RWPE2 (cell line): ENCODE measurements at regions not wholly inside any gene's neighbourhood (a gene's known extent, or its start where the extent isn't known, plus 50 kb on each side); places are given as distances from the start of the nearest gene placed in this dataset.
"Not testable (repeated sequence)": the region's sequence is repeated elsewhere in the genome, so short reads cannot be mapped to it uniquely, and the experiment has no call there.

Experiments used
- ATAC-seq: fragments of 200-7000 bp; cut with Tn5 transposase; 3 replicates; pipeline ENCODE4 v1.9.1; 2021; ENCODE audit warnings: low read depth
- DNase-seq: peaks from one replicate; pipeline ENCODE4 v3.0.0-alpha.2; 2020; ENCODE audit warnings: low spot score
- H3K27ac ChIP-seq: fragments of 450-650 bp; 2 replicates; pipeline ENCODE4 v1.5.1; 2017; ENCODE audit warnings: mild to moderate bottlenecking; ENCODE audit not compliant: poor library complexity, severe bottlenecking
- H3K27me3 ChIP-seq: fragments of 250-450 bp; sonication (Bioruptor Pico); 2 replicates; pipeline ENCODE4 v1.5.1; 2021; ENCODE audit warnings: mild to moderate bottlenecking, moderate library complexity; ENCODE audit not compliant: insufficient read depth, poor library complexity, severe bottlenecking
- H3K36me3 ChIP-seq: fragments of 250-450 bp; sonication (Bioruptor Pico); 2 replicates; pipeline ENCODE4 v1.5.1; 2020; ENCODE audit warnings: low read depth, mild to moderate bottlenecking, moderate library complexity
- H3K4me1 ChIP-seq: fragments of 250-450 bp; sonication (Bioruptor Pico); 2 replicates; pipeline ENCODE4 v1.5.1; 2021; ENCODE audit warnings: mild to moderate bottlenecking, moderate library complexity; ENCODE audit not compliant: insufficient read depth, poor library complexity, severe bottlenecking
- H3K4me3 ChIP-seq: fragments of 250-450 bp; sonication (Bioruptor Pico); 2 replicates; pipeline ENCODE4 v1.5.1; 2021; ENCODE audit warnings: mild to moderate bottlenecking, moderate library complexity; ENCODE audit not compliant: severe bottlenecking
- H3K9me3 ChIP-seq: fragments of 250-450 bp; sonication (Bioruptor Pico); 2 replicates; pipeline ENCODE4 v1.5.1; 2021; ENCODE audit warnings: mild to moderate bottlenecking, moderate library complexity; ENCODE audit not compliant: severe bottlenecking
- TF ChIP-seq, protein P1 (sequence below): fragments of 450-650 bp; IDR thresholded peaks from one replicate; pipeline ENCODE4 v1.5.1; 2017; ENCODE audit warnings: mild to moderate bottlenecking, moderate library complexity; ENCODE audit not compliant: poor library complexity, severe bottlenecking

DNA sequence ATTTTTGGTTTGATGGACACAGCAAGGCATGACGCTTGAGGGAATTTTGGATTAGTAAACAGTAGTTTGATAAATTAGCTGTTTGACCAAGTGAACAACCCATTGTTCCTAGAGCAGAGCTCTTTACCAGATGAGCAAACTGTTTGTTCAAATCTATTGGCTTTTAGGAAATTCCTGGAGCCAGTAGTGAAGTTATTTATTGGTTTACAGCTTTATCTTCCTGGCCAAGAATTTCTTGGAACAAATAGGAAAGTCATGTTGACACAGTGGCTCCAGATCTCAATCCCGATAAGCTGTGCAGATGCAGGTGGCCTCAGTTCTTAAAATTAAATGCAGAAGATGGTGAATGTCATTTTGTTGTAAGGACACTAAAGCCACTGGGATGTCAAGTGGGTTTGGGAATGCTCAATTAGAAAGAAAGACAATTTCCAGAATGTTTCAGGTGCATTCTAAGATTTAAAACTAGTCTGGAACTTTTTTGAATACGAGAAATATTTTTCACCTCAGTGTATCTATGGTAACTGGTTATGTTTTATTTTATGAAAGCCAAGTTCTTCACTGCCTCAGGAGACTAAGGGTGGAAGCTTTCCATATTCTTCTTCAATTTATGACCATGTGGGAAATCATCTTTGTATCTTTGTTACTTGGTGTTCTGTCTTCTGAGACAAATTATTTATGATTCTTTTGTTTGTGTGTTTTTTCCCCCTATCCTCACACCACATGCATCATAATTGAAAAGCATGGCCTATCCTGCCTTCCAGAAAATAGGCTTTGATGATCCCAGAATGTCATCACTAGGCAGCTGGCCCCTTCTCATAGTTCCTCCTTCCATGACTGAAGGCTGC lies 554.5 kb downstream of the STIM2 start:
- ATAC-seq (no peak), DNase-seq (no peak)
- Histone ChIP-seq H3K4me1 (no peaks in the 10 kb centered on the region), H3K9me3 (no peaks in the 10 kb centered on the region), H3K27me3 (no peaks in the 10 kb centered on the region), H3K27ac (no peak overlapping the region), H3K4me3 (no peak overlapping the region), H3K36me3 (no peaks in the 10 kb centered on the region)
- TF ChIP-seq, protein P1, sequence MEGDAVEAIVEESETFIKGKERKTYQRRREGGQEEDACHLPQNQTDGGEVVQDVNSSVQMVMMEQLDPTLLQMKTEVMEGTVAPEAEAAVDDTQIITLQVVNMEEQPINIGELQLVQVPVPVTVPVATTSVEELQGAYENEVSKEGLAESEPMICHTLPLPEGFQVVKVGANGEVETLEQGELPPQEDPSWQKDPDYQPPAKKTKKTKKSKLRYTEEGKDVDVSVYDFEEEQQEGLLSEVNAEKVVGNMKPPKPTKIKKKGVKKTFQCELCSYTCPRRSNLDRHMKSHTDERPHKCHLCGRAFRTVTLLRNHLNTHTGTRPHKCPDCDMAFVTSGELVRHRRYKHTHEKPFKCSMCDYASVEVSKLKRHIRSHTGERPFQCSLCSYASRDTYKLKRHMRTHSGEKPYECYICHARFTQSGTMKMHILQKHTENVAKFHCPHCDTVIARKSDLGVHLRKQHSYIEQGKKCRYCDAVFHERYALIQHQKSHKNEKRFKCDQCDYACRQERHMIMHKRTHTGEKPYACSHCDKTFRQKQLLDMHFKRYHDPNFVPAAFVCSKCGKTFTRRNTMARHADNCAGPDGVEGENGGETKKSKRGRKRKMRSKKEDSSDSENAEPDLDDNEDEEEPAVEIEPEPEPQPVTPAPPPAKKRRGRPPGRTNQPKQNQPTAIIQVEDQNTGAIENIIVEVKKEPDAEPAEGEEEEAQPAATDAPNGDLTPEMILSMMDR = no peak

DNA sequence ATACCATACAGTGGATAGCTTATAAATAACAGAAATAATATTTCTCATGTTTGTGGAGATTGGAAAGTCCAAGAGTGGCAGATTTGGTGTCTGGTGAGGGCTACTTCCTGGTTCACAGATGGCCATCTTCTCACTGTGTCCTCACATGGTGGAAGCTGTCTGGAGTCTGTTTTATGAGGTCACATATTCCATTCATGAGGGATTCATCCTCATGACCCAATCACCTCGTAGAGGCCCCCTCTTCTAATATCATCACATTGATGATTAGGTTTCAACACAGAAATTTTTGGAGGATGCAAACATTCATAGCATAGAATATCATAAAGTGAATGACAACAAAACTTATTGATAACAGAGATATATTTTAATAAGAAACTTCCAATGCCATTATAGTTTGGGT lies 568.0 kb downstream of the STIM2 start:
- no peak overlapping the region for H3K4me3 ChIP-seq
- TF ChIP-seq, protein P1 = no peak
- H3K36me3 ChIP-seq = no peaks in the 10 kb centered on the region
- no peak overlapping the region for H3K27ac ChIP-seq
- DNase-seq (no peak), ATAC-seq (no peak)
- H3K4me1 ChIP-seq = no peaks in the 10 kb centered on the region
- no peaks in the 10 kb centered on the region for H3K9me3 ChIP-seq
- H3K27me3 ChIP-seq = no peaks in the 10 kb centered on the region

DNA sequence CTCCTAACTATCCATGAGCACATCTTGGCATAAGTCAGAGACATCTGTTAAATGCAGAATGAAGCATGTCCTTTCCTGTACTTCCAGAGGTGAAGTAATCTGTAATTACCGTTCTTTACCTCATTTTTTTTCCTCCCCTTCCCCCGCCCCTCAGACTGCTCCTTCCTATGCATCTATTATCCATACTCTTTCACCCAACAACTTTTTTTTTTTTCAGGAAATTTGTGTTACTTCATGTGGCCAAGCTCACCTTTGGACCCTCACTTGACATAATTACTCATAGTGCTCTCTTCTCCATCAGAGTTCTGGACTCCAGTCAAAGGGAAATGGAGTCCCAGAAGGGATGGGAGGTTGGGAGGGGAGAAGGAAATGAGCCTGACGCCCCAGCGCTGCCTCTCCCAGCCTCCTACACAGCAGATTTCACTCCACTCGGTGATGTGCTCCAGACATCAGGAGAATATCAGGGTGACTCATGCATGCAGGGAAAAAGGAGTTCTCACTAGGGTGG lies 568.8 kb downstream of the STIM2 start:
- no peaks in the 10 kb centered on the region for H3K36me3 ChIP-seq
- DNase-seq (no peak), ATAC-seq (no peak)
- H3K4me3 ChIP-seq = no peak overlapping the region
- H3K27me3 ChIP-seq = no peaks in the 10 kb centered on the region
- no peaks in the 10 kb centered on the region for H3K4me1 ChIP-seq
- no peaks in the 10 kb centered on the region for H3K9me3 ChIP-seq
- TF ChIP-seq, protein P1 = no peak
- H3K27ac ChIP-seq = no peak overlapping the region

DNA sequence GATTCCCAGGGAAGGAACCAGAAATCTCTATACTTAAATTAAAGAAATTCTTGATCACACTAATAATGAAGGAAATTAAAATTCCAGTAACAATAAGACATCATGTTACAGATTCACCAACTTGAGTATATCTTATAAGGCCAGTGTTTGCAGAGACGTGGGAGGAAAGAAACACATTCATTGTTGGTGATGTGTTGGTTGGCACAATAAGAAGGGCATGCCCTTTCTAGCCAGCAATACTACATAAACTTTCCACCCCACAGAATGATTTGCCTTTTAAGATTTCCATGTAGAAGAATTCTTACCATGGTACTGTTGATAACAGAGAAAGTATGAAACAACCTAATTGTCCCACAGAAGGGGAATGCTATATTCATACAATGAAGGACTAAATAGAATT lies 581.5 kb downstream of the STIM2 start:
- DNase-seq (no peak), ATAC-seq (peak; percentile 36; the same call in 1 of the 3 replicates)

DNA sequence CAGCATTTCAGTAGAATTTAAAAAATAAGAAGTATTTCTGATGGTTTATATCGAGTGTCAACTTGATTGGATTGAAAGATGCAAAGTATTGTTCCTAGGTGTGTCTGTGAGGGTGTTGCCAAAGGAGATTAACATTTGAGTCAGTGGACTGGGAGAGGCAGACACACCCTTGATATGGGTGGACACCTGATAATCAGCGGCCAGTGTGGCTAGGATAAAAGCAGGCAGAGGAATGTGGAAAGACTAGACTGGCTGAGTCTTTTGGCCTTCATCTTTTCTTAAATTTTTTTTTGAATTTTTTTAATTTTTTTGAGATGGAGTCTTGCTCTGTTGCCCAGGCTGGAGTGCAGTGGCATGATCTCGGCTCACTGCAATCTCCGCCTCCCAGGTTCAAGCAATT lies 582.0 kb downstream of the STIM2 start:
- not testable (repeated sequence) for H3K9me3 ChIP-seq, ATAC-seq, H3K4me3 ChIP-seq, H3K36me3 ChIP-seq, H3K27ac ChIP-seq, H3K27me3 ChIP-seq, H3K4me1 ChIP-seq, DNase-seq

More for the DNA sequence above, 581.5 kb downstream of the STIM2 start:
- H3K27me3 ChIP-seq = no peaks in the 10 kb centered on the region
- H3K9me3 ChIP-seq = no peaks in the 10 kb centered on the region
- peaks cover 4% of the 10 kb centered on the region for H3K4me1 ChIP-seq
- H3K4me3 ChIP-seq = no peak overlapping the region
- no peaks in the 10 kb centered on the region for H3K36me3 ChIP-seq
- H3K27ac ChIP-seq = no peak overlapping the region
- TF ChIP-seq, protein P1 = no peak
